Prostate gland (tissue), 2 donors: ENCODE measurements at regions not wholly inside any gene's neighbourhood (a gene's known extent, or its start where the extent isn't known, plus 50 kb on each side); places are given as distances from the start of the nearest gene placed in this dataset.
"Not testable (repeated sequence)": the region's sequence is repeated elsewhere in the genome, so short reads cannot be mapped to it uniquely, and the experiment has no call there.

Source experiments
- DNase-seq: peaks from one replicate; pipeline ENCODE4 v3.0.0-alpha.2; 2019; ENCODE audit warnings: low spot score
- H3K27ac ChIP-seq, 2 donors: fragments of 200-600 bp; sonication (generic); 2 replicates each; pipeline ENCODE4 v1.5.1; 2017 to 2019
- H3K27me3 ChIP-seq: fragments of 200-600 bp; sonication (generic); replicated peaks from 2 replicates; pipeline ENCODE4 v1.5.1; 2019; ENCODE audit not compliant: insufficient read depth
- H3K36me3 ChIP-seq, 2 donors: fragments of 200-600 bp; sonication (generic); 1 replicate in 1 of 2; 2 replicates in 1 of 2; pipeline versions ENCODE4 v1.5.1 to v1.8.1; 2017 to 2019
- H3K4me1 ChIP-seq: fragments of 200-600 bp; sonication (generic); replicated peaks from 2 replicates; pipeline ENCODE4 v1.5.1; 2019
- H3K4me3 ChIP-seq, 2 donors: fragments of 200-600 bp; sonication (generic); 2 replicates each; pipeline ENCODE4 v1.5.1; 2017 to 2019
- H3K9me3 ChIP-seq: fragments of 200-600 bp; sonication (generic); 2 replicates; pipeline ENCODE4 v1.5.1; 2017
- CTCF ChIP-seq, 4 experiments: fragments of 200-600 bp in 2 of 4; fragments of 450-650 bp in 2 of 4; sonication (generic) in 2 of 4; IDR thresholded peaks; 1 replicate in 3 of 4; 2 replicates in 1 of 4; pipeline ENCODE4 v1.5.1; 2016 to 2019; ENCODE audit warnings: antibody characterized with exemption in 4 of 4, mild to moderate bottlenecking in 2 of 4, moderate library complexity in 2 of 4
- POLR2A ChIP-seq: fragments of 450-650 bp; IDR thresholded peaks from one replicate; pipeline ENCODE4 v1.6.1; 2016; ENCODE audit warnings: antibody characterized with exemption, mild to moderate bottlenecking
- POLR2AphosphoS5 ChIP-seq: sonication (generic); formaldehyde crosslinking; IDR thresholded peaks from one replicate; pipeline ENCODE4 v1.6.1; 2017; ENCODE audit warnings: antibody characterized with exemption
- WGBS: methylation state at CpG from one replicate; pipeline ENCODE4 v1.1.5; 2018; 5-methylcytosine and 5-hydroxymethylcytosine counted together
- intact Hi-C: fragments of 100-400 bp; cut with DNase I; formaldehyde crosslinking; loops from one replicate; pipeline ENCODE4 v1.14.2; 2022

- 70% methylated on average over 1 of the region's 1 CpG for WGBS
- TF ChIP-seq CTCF (IDR thresholded peaks at IDR 0.05) (no peak), POLR2AphosphoS5 (no peak), POLR2A (no peak)
- intact Hi-C loops: no loop called here
Observed at GRCh38 chr2:122707224-122707824, 951.9 kb downstream of the TSN start.

GRCh38 chr2:122710049-122710448 is 954.6 kb downstream of the TSN start:
- Histone ChIP-seq H3K9me3 (no peaks in the 10 kb centered on the region), H3K4me1 (no peaks in the 10 kb centered on the region), H3K27ac (no peak overlapping the region), H3K4me3 (no peak overlapping the region), H3K27me3 (no peaks in the 10 kb centered on the region), H3K36me3 (no peaks in the 10 kb centered on the region)
- TF ChIP-seq POLR2AphosphoS5: no peak
- TF ChIP-seq CTCF (IDR thresholded peaks at IDR 0.05): no peak
- TF ChIP-seq POLR2A: no peak
- intact Hi-C loops: no loop called here
- WGBS: 75% methylated on average over 6 of the region's 6 CpGs
- DNase-seq: no peak

More at GRCh38 chr2:122707224-122707824, 951.9 kb downstream of the TSN start:
- Histone ChIP-seq H3K9me3 (no peaks in the 10 kb centered on the region), H3K36me3 (no peaks in the 10 kb centered on the region), H3K4me3 (no peak overlapping the region), H3K27ac (no peak overlapping the region), H3K27me3 (no peaks in the 10 kb centered on the region), H3K4me1 (no peaks in the 10 kb centered on the region)
- no peak for DNase-seq

GRCh38 chr2:122713800-122714199 is 958.3 kb downstream of the TSN start:
- Histone ChIP-seq H3K27me3 (no peaks in the 10 kb centered on the region), H3K36me3 (no peaks in the 10 kb centered on the region), H3K27ac (no peak overlapping the region), H3K9me3 (no peaks in the 10 kb centered on the region), H3K4me1 (no peaks in the 10 kb centered on the region), H3K4me3 (no peak overlapping the region)
- DNase-seq: no peak
- WGBS: 88% methylated on average over 2 of the region's 2 CpGs
- intact Hi-C loops: no loop called here
- TF ChIP-seq CTCF (IDR thresholded peaks at IDR 0.05): no peak
- no peak for TF ChIP-seq POLR2A
- TF ChIP-seq POLR2AphosphoS5: no peak

GRCh38 chr2:122720822-122721221 is 965.4 kb downstream of the TSN start:
- H3K36me3 ChIP-seq, intact Hi-C loops, H3K9me3 ChIP-seq, H3K4me3 ChIP-seq, H3K27me3 ChIP-seq, H3K4me1 ChIP-seq, H3K27ac ChIP-seq, DNase-seq: not testable (repeated sequence)
- WGBS: 95% methylated on average over 4 of the region's 4 CpGs

GRCh38 chr2:122734766-122735424 is 979.4 kb downstream of the TSN start:
- Histone ChIP-seq H3K9me3 (no peaks in the 10 kb centered on the region), H3K27me3 (no peaks in the 10 kb centered on the region), H3K4me3 (no peak overlapping the region), H3K36me3 (no peaks in the 10 kb centered on the region), H3K4me1 (no peaks in the 10 kb centered on the region), H3K27ac (no peak overlapping the region)
- intact Hi-C loops: no loop called here
- DNase-seq: no peak
- 75% methylated on average over 4 of the region's 4 CpGs for WGBS
- no peak for TF ChIP-seq POLR2AphosphoS5
- TF ChIP-seq CTCF (IDR thresholded peaks at IDR 0.05): no peak
- no peak for TF ChIP-seq POLR2A
